ENCODE measurements at regions not wholly inside any gene's neighbourhood (a gene's known extent, or its start where the extent isn't known, plus 50 kb on each side); places are given as distances from the start of the nearest gene placed in this dataset.

DNA sequence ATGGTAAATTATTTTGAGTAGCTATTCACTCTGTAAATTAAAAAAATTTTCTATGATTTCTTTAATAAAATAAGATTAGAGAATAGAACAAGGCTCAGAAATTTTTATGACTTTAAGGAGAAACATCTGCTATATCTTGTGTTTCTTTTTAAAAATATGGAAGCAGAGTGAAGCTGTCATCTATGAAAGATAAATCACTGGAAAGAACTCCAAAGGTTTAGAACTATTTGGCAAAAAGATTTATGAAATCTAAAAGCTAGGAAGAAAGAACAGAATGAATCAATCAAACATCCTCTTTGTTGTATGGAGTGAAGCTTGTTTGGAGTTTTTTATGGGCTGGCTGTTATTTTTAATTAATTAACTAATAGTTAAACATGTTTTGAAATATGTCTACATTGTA is 89.8 kb upstream of the ACTBL2 start:
- TF ChIP-seq POLR2A (IDR thresholded peaks at IDR 0.05; ENCODE audit: low read length) (no peak), GATA1 (IDR thresholded peaks at IDR 0.05; ENCODE audit: low read depth, low read length) (no peak)
